Tibial artery (tissue), 4 donors: ENCODE measurements at regions not wholly inside any gene's neighbourhood (a gene's known extent, or its start where the extent isn't known, plus 50 kb on each side); places are given as distances from the start of the nearest gene placed in this dataset.

Source experiments
- DNase-seq, 2 donors: peaks; one replicate each; pipeline ENCODE4 v3.0.0-alpha.2; 2019
- H3K27ac ChIP-seq, 2 donors: fragments of 200-600 bp; sonication (generic) in 1 of 2; 1 replicate in 1 of 2; 2 replicates in 1 of 2; pipeline ENCODE4 v1.5.1; 2018 to 2019; ENCODE audit warnings: mild to moderate bottlenecking in 1 of 2
- H3K27me3 ChIP-seq, 2 donors: fragments of 200-600 bp; sonication (generic) in 1 of 2; one replicate each; pipeline versions ENCODE4 v1.5.1 to v1.6.0; 2016 to 2019
- H3K36me3 ChIP-seq, 3 donors: fragments of 200-600 bp; sonication (generic) in 2 of 3; one replicate each; pipeline ENCODE4 v1.5.1; 2016 to 2019; ENCODE audit warnings: mild to moderate bottlenecking in 2 of 3
- H3K4me1 ChIP-seq, 4 donors: fragments of 200-600 bp; sonication (generic) in 2 of 4; 1 replicate in 3 of 4; 2 replicates in 1 of 4; pipeline ENCODE4 v1.5.1; 2016 to 2019
- H3K4me3 ChIP-seq, 2 donors: fragments of 200-600 bp; sonication (generic) in 1 of 2; 1 replicate in 1 of 2; 2 replicates in 1 of 2; pipeline ENCODE4 v1.5.1; 2018 to 2019; ENCODE audit warnings: mild to moderate bottlenecking in 2 of 2
- H3K9me3 ChIP-seq, 3 donors: fragments of 200-600 bp; sonication (generic) in 1 of 3; one replicate each; pipeline ENCODE4 v1.5.1; 2016 to 2019
- CTCF ChIP-seq, 2 experiments: fragments of 200-600 bp in 1 of 2; fragments of 450-650 bp in 1 of 2; IDR thresholded peaks; one replicate each; pipeline ENCODE4 v1.5.1; 2017 to 2019; ENCODE audit warnings: antibody characterized with exemption in 2 of 2, mild to moderate bottlenecking in 1 of 2, moderate library complexity in 1 of 2
- intact Hi-C: fragments of 100-400 bp; cut with DNase I; formaldehyde crosslinking; loops from one replicate; pipeline ENCODE4 v1.15.0; 2023; ENCODE audit warnings: low total_unique reads

GRCh38 chr1:25130895-25131294, 101.4 kb downstream of the SYF2 start:
- no peak for TF ChIP-seq CTCF (IDR thresholded peaks at IDR 0.05)
- H3K9me3 ChIP-seq = peaks cover 0 to 3% (median 0%) of the 10 kb centered on the region in 3 donors
- no peaks in the 10 kb centered on the region for H3K36me3 ChIP-seq
- intact Hi-C loops = no loop called here
- peaks cover 0 to 28% of the 10 kb centered on the region in 2 donors for H3K27me3 ChIP-seq
- no peaks in the 10 kb centered on the region for H3K4me1 ChIP-seq
- no peak overlapping the region for H3K27ac ChIP-seq
- peak in 1 of 2 donors; percentile 29 for DNase-seq
- no peak overlapping the region for H3K4me3 ChIP-seq

- Histone ChIP-seq H3K36me3 (no peaks in the 10 kb centered on the region), H3K9me3 (peaks cover 0 to 3% (median 0%) of the 10 kb centered on the region in 3 donors), H3K27ac (no peak overlapping the region), H3K4me1 (no peaks in the 10 kb centered on the region), H3K27me3 (peaks cover 0 to 13% of the 10 kb centered on the region in 2 donors), H3K4me3 (no peak overlapping the region)
- DNase-seq = peak in 1 of 2 donors; percentile 29
- no peak for TF ChIP-seq CTCF (IDR thresholded peaks at IDR 0.05)
- intact Hi-C loops = no loop called here
Observed at GRCh38 chr1:25129380-25129779, 102.9 kb downstream of the SYF2 start.

- H3K27ac ChIP-seq = no peak overlapping the region
- no peak overlapping the region for H3K4me3 ChIP-seq
- H3K9me3 ChIP-seq = peaks cover 0 to 3% (median 0%) of the 10 kb centered on the region in 3 donors
- no peaks in the 10 kb centered on the region for H3K36me3 ChIP-seq
- no peaks in the 10 kb centered on the region for H3K4me1 ChIP-seq
- TF ChIP-seq CTCF (IDR thresholded peaks at IDR 0.05) = no peak
- intact Hi-C loops = no loop called here
- peak in 1 of 2 donors; percentile 55 for DNase-seq
- H3K27me3 ChIP-seq = peaks cover 0 to 13% of the 10 kb centered on the region in 2 donors
Observed at GRCh38 chr1:25128121-25128621, 104.1 kb downstream of the SYF2 start.

GRCh38 chr1:25126562-25126961, 105.7 kb downstream of the SYF2 start:
- H3K9me3 ChIP-seq = peaks cover 0 to 3% (median 0%) of the 10 kb centered on the region in 3 donors
- H3K4me3 ChIP-seq = no peak overlapping the region
- H3K4me1 ChIP-seq = no peaks in the 10 kb centered on the region
- no peaks in the 10 kb centered on the region for H3K36me3 ChIP-seq
- TF ChIP-seq CTCF (IDR thresholded peaks at IDR 0.05) = no peak
- H3K27me3 ChIP-seq = peaks cover 0 to 23% of the 10 kb centered on the region in 2 donors
- no peak overlapping the region for H3K27ac ChIP-seq
- intact Hi-C loops = no loop called here
- DNase-seq = peak in 1 of 2 donors; percentile 12

- Histone ChIP-seq H3K27me3 (peaks cover 0 to 22% of the 10 kb centered on the region in 2 donors), H3K9me3 (peaks cover 0 to 3% (median 0%) of the 10 kb centered on the region in 3 donors), H3K36me3 (no peaks in the 10 kb centered on the region), H3K4me3 (no peak overlapping the region), H3K27ac (no peak overlapping the region), H3K4me1 (no peaks in the 10 kb centered on the region)
- intact Hi-C loops = no loop called here
- no peak for DNase-seq
- TF ChIP-seq CTCF (IDR thresholded peaks at IDR 0.05) = no peak
Observed at GRCh38 chr1:25123551-25123950, 108.8 kb downstream of the SYF2 start.

- intact Hi-C loops = no loop called here
- Histone ChIP-seq H3K9me3 (peaks cover 0 to 3% (median 0%) of the 10 kb centered on the region in 3 donors), H3K4me1 (no peaks in the 10 kb centered on the region), H3K36me3 (no peaks in the 10 kb centered on the region), H3K4me3 (no peak overlapping the region), H3K27me3 (peaks cover 0 to 27% of the 10 kb centered on the region in 2 donors), H3K27ac (no peak overlapping the region)
- DNase-seq = no peak
- no peak for TF ChIP-seq CTCF (IDR thresholded peaks at IDR 0.05)
Observed at GRCh38 chr1:25122747-25123146, 109.6 kb downstream of the SYF2 start.
